GM12891 (cell line): ENCODE measurements at regions not wholly inside any gene's neighbourhood (a gene's known extent, or its start where the extent isn't known, plus 50 kb on each side); places are given as distances from the start of the nearest gene placed in this dataset.

Experiments
- POLR2A ChIP-seq: IDR thresholded peaks from 2 replicates; pipeline ENCODE4 v1.6.1; 2011; ENCODE audit warnings: low read depth, low read length, control low read depth
- POLR2AphosphoS5 ChIP-seq: IDR thresholded peaks from 2 replicates; pipeline ENCODE4 v1.6.1; 2011; ENCODE audit warnings: low read depth, low read length, control low read depth
- POU2F2 ChIP-seq: IDR thresholded peaks from 2 replicates; pipeline ENCODE4 v1.6.1; 2011; ENCODE audit warnings: low read depth, mild to moderate bottlenecking, control low read depth, low read length, moderate library complexity
- SPI1 ChIP-seq: IDR thresholded peaks from 2 replicates; pipeline ENCODE4 v1.6.1; 2011; ENCODE audit warnings: low read depth, low read length, control low read depth
- TAF1 ChIP-seq: IDR thresholded peaks from 2 replicates; pipeline ENCODE4 v1.6.1; 2011; ENCODE audit warnings: low read depth, low read length, control low read depth

- TF ChIP-seq TAF1 (no peak), POLR2AphosphoS5 (no peak), POLR2A (no peak), POU2F2 (no peak), SPI1 (no peak)
Measured at GRCh38 chr4:164379694-164380093, 374.2 kb upstream of the SMIM31 start.
